H9 (cell line): ENCODE measurements at regions not wholly inside any gene's neighbourhood (a gene's known extent, or its start where the extent isn't known, plus 50 kb on each side); places are given as distances from the start of the nearest gene placed in this dataset.

ENCODE experiments used
- DNase-seq: peaks from one replicate; pipeline ENCODE4 v3.0.0-alpha.2; 2017
- H2AFZ ChIP-seq: one replicate; pipeline ENCODE4 v1.6.1; 2013; ENCODE audit warnings: mild to moderate bottlenecking, low read length, control low read depth, moderate library complexity
- H2AK5ac ChIP-seq: 2 replicates; pipeline ENCODE4 v1.6.1; 2013; ENCODE audit warnings: low read length, control low read depth, mixed read lengths; ENCODE audit not compliant: insufficient read length
- H2BK120ac ChIP-seq: one replicate; pipeline ENCODE4 v1.6.1; 2013; ENCODE audit warnings: low read depth, mild to moderate bottlenecking, low read length, control low read depth, inconsistent platforms; ENCODE audit not compliant: poor library complexity, severe bottlenecking
- H2BK12ac ChIP-seq: 2 replicates; pipeline ENCODE4 v1.6.1; 2013; ENCODE audit warnings: low read length, control low read depth, mixed read lengths, low read depth; ENCODE audit not compliant: insufficient read length
- H2BK15ac ChIP-seq: 2 replicates; pipeline ENCODE4 v1.6.1; 2013; ENCODE audit warnings: low read depth, low read length, control low read depth
- H2BK20ac ChIP-seq: one replicate; pipeline ENCODE4 v1.6.1; 2013; ENCODE audit warnings: low read depth, mild to moderate bottlenecking, low read length, control low read depth, inconsistent platforms; ENCODE audit not compliant: poor library complexity, severe bottlenecking
- H2BK5ac ChIP-seq: 2 replicates; pipeline ENCODE4 v1.6.1; 2013; ENCODE audit warnings: low read length, control low read depth, mixed read lengths; ENCODE audit not compliant: insufficient read length
- H3K14ac ChIP-seq: 2 replicates; pipeline ENCODE4 v1.6.1; 2013; ENCODE audit warnings: low read length, control low read depth; ENCODE audit not compliant: insufficient read depth
- H3K18ac ChIP-seq: 2 replicates; pipeline ENCODE4 v1.6.1; 2013; ENCODE audit warnings: low read depth, mild to moderate bottlenecking, mixed read lengths, low read length, control low read depth; ENCODE audit not compliant: insufficient read length
- H3K23ac ChIP-seq: 2 replicates; pipeline ENCODE4 v1.6.1; 2013; ENCODE audit warnings: low read length, control low read depth, mixed read lengths, low read depth; ENCODE audit not compliant: insufficient read length
- H3K23me2 ChIP-seq: 2 replicates; pipeline ENCODE4 v1.6.1; 2013; ENCODE audit warnings: low read depth, mild to moderate bottlenecking, mixed read lengths, low read length, control low read depth; ENCODE audit not compliant: insufficient read length, poor library complexity, severe bottlenecking
- H3K27ac ChIP-seq: 2 replicates; pipeline ENCODE4 v1.5.1; 2013; ENCODE audit warnings: low read length, control low read depth, mixed read lengths, low read depth; ENCODE audit not compliant: insufficient read length
- H3K27me3 ChIP-seq: 2 replicates; pipeline ENCODE4 v1.6.1; 2013; ENCODE audit warnings: low read length, control low read depth, inconsistent platforms; ENCODE audit not compliant: insufficient read depth
- H3K4ac ChIP-seq: 2 replicates; pipeline ENCODE4 v1.6.1; 2013; ENCODE audit warnings: low read depth, mild to moderate bottlenecking, control low read depth, inconsistent platforms, low read length, moderate library complexity
- H3K4me1 ChIP-seq: 2 replicates; pipeline ENCODE4 v1.6.1; 2013; ENCODE audit warnings: low read length, control low read depth, inconsistent platforms; ENCODE audit not compliant: insufficient read depth
- H3K4me2 ChIP-seq: 2 replicates; pipeline ENCODE4 v1.6.1; 2013; ENCODE audit warnings: low read length, control low read depth, mixed read lengths; ENCODE audit not compliant: insufficient read length, insufficient read depth
- H3K56ac ChIP-seq: 2 replicates; pipeline ENCODE4 v1.6.1; 2013; ENCODE audit warnings: low read depth, mild to moderate bottlenecking, mixed read lengths, low read length, control low read depth; ENCODE audit not compliant: insufficient read length
- H3K79me1 ChIP-seq: 2 replicates; pipeline ENCODE4 v1.6.1; 2013; ENCODE audit warnings: low read depth, mild to moderate bottlenecking, moderate library complexity, low read length, control low read depth, inconsistent platforms; ENCODE audit not compliant: insufficient read depth, poor library complexity, severe bottlenecking
- H3K79me2 ChIP-seq: 2 replicates; pipeline ENCODE4 v1.6.1; 2013; ENCODE audit warnings: low read length, control low read depth, inconsistent platforms; ENCODE audit not compliant: insufficient read depth
- H3K9ac ChIP-seq: 2 replicates; pipeline ENCODE4 v1.6.1; 2013; ENCODE audit warnings: low read length, control low read depth, mixed read lengths; ENCODE audit not compliant: insufficient read length; ENCODE audit errors: extremely low read depth
- H3K9me3 ChIP-seq: one replicate; pipeline ENCODE4 v1.6.1; 2013; ENCODE audit warnings: low read depth, low read length, inconsistent platforms; ENCODE audit not compliant: control insufficient read depth
- H3T11ph ChIP-seq: one replicate; pipeline ENCODE4 v1.6.1; 2013; ENCODE audit warnings: mild to moderate bottlenecking, low read length, control low read depth, inconsistent platforms
- H4K20me1 ChIP-seq: one replicate; pipeline ENCODE4 v1.6.1; 2013; ENCODE audit not compliant: control insufficient read depth, insufficient read length, insufficient read depth
- H4K5ac ChIP-seq: 2 replicates; pipeline ENCODE4 v1.6.1; 2013; ENCODE audit warnings: low read depth, mild to moderate bottlenecking, mixed read lengths, low read length, control low read depth; ENCODE audit not compliant: insufficient read length
- H4K8ac ChIP-seq: replicated peaks from 2 replicates; pipeline ENCODE4 v1.6.1; 2013; ENCODE audit warnings: low read length, control low read depth, mixed read lengths, low read depth; ENCODE audit not compliant: insufficient read length
- H4K91ac ChIP-seq: 2 replicates; pipeline ENCODE4 v1.6.1; 2013; ENCODE audit warnings: low read depth, mild to moderate bottlenecking, moderate library complexity, mixed read lengths, low read length, control low read depth; ENCODE audit not compliant: insufficient read length
- H3K27ac Mint-ChIP-seq, 3 experiments: 2 replicates in 2 of 3; 3 replicates in 1 of 3; pipeline ENCODE4 v1.8.0; 2020 to 2021; ENCODE audit warnings: mixed read lengths in 3 of 3, mild to moderate bottlenecking in 1 of 3, moderate library complexity in 1 of 3
- H3K27me3 Mint-ChIP-seq: 2 replicates; pipeline ENCODE4 v1.8.0; 2021; ENCODE audit warnings: low read depth, mild to moderate bottlenecking, moderate library complexity, mixed read lengths
- H3K36me3 Mint-ChIP-seq, 3 experiments: 2 replicates in 2 of 3; 3 replicates in 1 of 3; pipeline ENCODE4 v1.8.0; 2020 to 2021; ENCODE audit warnings: low read depth in 3 of 3, mixed read lengths in 3 of 3; ENCODE audit not compliant: insufficient read depth in 1 of 3
- H3K4me1 Mint-ChIP-seq, 2 experiments: 2 replicates each; pipeline ENCODE4 v1.8.0; 2020; ENCODE audit warnings: mixed read lengths in 2 of 2
- H3K4me3 Mint-ChIP-seq, 2 experiments: 2 replicates in 1 of 2; 3 replicates in 1 of 2; pipeline ENCODE4 v1.8.0; 2020 to 2021; ENCODE audit warnings: mild to moderate bottlenecking in 2 of 2, mixed read lengths in 2 of 2, moderate library complexity in 1 of 2
- H3K9me3 Mint-ChIP-seq, 2 experiments: 2 replicates in 1 of 2; 3 replicates in 1 of 2; pipeline ENCODE4 v1.8.0; 2020; ENCODE audit warnings: mild to moderate bottlenecking in 2 of 2, mixed read lengths in 2 of 2, moderate library complexity in 1 of 2
- CTCF ChIP-seq: fragments of 200-600 bp; sonication (generic); conservative IDR thresholded peaks from 3 replicates; pipeline ENCODE4 v1.8.0; 2021; ENCODE audit warnings: antibody characterized with exemption, mild to moderate bottlenecking

- no peak overlapping the region for H3K23ac ChIP-seq
- no peak overlapping the region for H3T11ph ChIP-seq
- H3K27me3 ChIP-seq: no peaks in the 10 kb centered on the region
- H3K14ac ChIP-seq: no peak overlapping the region
- H3K9me3 ChIP-seq: no peaks in the 10 kb centered on the region
- H4K5ac ChIP-seq: no peak overlapping the region
- Mint-ChIP-seq H3K27me3 (no peaks in the 10 kb centered on the region), H3K9me3 (no peaks in the 10 kb centered on the region), H3K36me3 (no peaks in the 10 kb centered on the region), H3K4me1 (peaks cover 6 to 19% of the 10 kb centered on the region in 2 experiments), H3K4me3 (no peak overlapping the region), H3K27ac (no peak overlapping the region)
- no peak overlapping the region for H3K9ac ChIP-seq
- no peak overlapping the region for H3K4ac ChIP-seq
- H4K8ac ChIP-seq: no peak overlapping the region
- H2BK120ac ChIP-seq: no peak overlapping the region
- H2BK20ac ChIP-seq: no peak overlapping the region
- no peak overlapping the region for H3K56ac ChIP-seq
- no peaks in the 10 kb centered on the region for H3K79me2 ChIP-seq
- H2AK5ac ChIP-seq: no peak overlapping the region
- H3K23me2 ChIP-seq: no peaks in the 10 kb centered on the region
- no peak overlapping the region for H3K4me2 ChIP-seq
- H2BK12ac ChIP-seq: no peak overlapping the region
- no peaks in the 10 kb centered on the region for H4K20me1 ChIP-seq
- no peak overlapping the region for H2BK5ac ChIP-seq
- H3K79me1 ChIP-seq: no peaks in the 10 kb centered on the region
- DNase-seq: no peak
- H3K4me1 ChIP-seq: no peaks in the 10 kb centered on the region
- no peak for TF ChIP-seq CTCF
- no peak overlapping the region for H2AFZ ChIP-seq
- H2BK15ac ChIP-seq: no peak overlapping the region
- H4K91ac ChIP-seq: no peak overlapping the region
- no peak overlapping the region for H3K27ac ChIP-seq
- no peak overlapping the region for H3K18ac ChIP-seq
These were observed 551.0 kb downstream of the HAO1 start for GRCh38 chr20:7389216-7389615.
